IgD-negative memory B cell (primary cell): ENCODE measurements at regions not wholly inside any gene's neighbourhood (a gene's known extent, or its start where the extent isn't known, plus 50 kb on each side); places are given as distances from the start of the nearest gene placed in this dataset.
A peak's percentile ranks its signal among the peaks of the same experiment; 100 is the strongest.

Experiments
- H3K27ac Mint-ChIP-seq, 3 donors: one replicate each; pipeline ENCODE4 v1.8.0; 2020 to 2022; ENCODE audit warnings: mild to moderate bottlenecking in 3 of 3, mixed read lengths in 3 of 3, moderate library complexity in 1 of 3
- H3K27me3 Mint-ChIP-seq: one replicate; pipeline ENCODE4 v1.8.0; 2021; ENCODE audit warnings: mixed read lengths
- H3K36me3 Mint-ChIP-seq: one replicate; pipeline ENCODE4 v1.8.0; 2020; ENCODE audit warnings: mild to moderate bottlenecking, mixed read lengths
- H3K4me1 Mint-ChIP-seq, 3 donors: one replicate each; pipeline ENCODE4 v1.8.0; 2020 to 2022; ENCODE audit warnings: mixed read lengths in 3 of 3, mild to moderate bottlenecking in 1 of 3
- H3K4me3 Mint-ChIP-seq, 4 donors: one replicate each; pipeline ENCODE4 v1.8.0; 2020 to 2022; ENCODE audit warnings: mild to moderate bottlenecking in 4 of 4, mixed read lengths in 4 of 4, moderate library complexity in 3 of 4
- H3K9me3 Mint-ChIP-seq, 3 donors: one replicate each; pipeline ENCODE4 v1.8.0; 2020 to 2021; ENCODE audit warnings: mixed read lengths in 3 of 3, mild to moderate bottlenecking in 1 of 3

DNA sequence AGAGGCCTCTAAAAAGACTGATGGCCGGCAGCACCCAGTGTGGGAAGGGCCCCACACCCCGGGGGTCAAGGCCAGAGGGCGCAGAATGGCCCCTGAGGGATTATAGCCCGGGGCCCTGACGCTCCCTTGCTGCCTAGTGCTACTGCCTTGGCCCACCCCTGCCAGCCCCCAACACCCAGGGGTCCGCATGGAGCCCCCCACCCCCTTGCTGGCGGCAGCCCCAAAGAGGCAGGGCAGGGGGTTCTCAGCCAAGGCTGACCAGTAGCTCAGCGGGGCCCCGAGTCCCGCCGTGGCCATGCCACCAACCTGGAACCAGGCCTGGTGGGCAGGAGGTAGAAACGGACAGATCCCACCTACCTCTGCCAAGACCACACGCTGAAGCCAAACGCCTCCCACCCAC lies 73.1 kb upstream of the FBRSL1 start:
- H3K4me3 Mint-ChIP-seq: no peak overlapping the region
- peaks cover 0 to 4% (median 0%) of the 10 kb centered on the region in 3 donors for H3K9me3 Mint-ChIP-seq
- H3K4me1 Mint-ChIP-seq: peaks cover 5 to 7% (median 7%) of the 10 kb centered on the region in 3 donors
- peaks cover 2% of the 10 kb centered on the region for H3K27me3 Mint-ChIP-seq
- no peaks in the 10 kb centered on the region for H3K36me3 Mint-ChIP-seq
- no peak overlapping the region for H3K27ac Mint-ChIP-seq

- peaks cover 2 to 7% (median 3%) of the 10 kb centered on the region in 3 donors for H3K4me1 Mint-ChIP-seq
- peak overlapping the region in 1 of 4 donors; percentile 41 for H3K4me3 Mint-ChIP-seq
- H3K36me3 Mint-ChIP-seq: no peaks in the 10 kb centered on the region
- H3K27ac Mint-ChIP-seq: no peak overlapping the region
- peaks cover 0 to 4% (median 0%) of the 10 kb centered on the region in 3 donors for H3K9me3 Mint-ChIP-seq
- H3K27me3 Mint-ChIP-seq: peaks cover 2% of the 10 kb centered on the region
Measured at GRCh38 chr12:132416121-132416673, 73.8 kb upstream of the FBRSL1 start.

GRCh38 chr12:132415327-132416120 lies 74.4 kb upstream of the FBRSL1 start:
- H3K9me3 Mint-ChIP-seq: no peaks in the 10 kb centered on the region
- H3K4me3 Mint-ChIP-seq: peak overlapping the region in 1 of 4 donors; percentile 41
- H3K27ac Mint-ChIP-seq: no peak overlapping the region
- no peaks in the 10 kb centered on the region for H3K36me3 Mint-ChIP-seq
- H3K4me1 Mint-ChIP-seq: peaks cover 0 to 7% (median 2%) of the 10 kb centered on the region in 3 donors
- peaks cover 2% of the 10 kb centered on the region for H3K27me3 Mint-ChIP-seq

GRCh38 chr12:132414634-132415326 lies 75.2 kb upstream of the FBRSL1 start:
- Mint-ChIP-seq H3K9me3 (no peaks in the 10 kb centered on the region), H3K27me3 (peaks cover 2% of the 10 kb centered on the region), H3K4me1 (peaks cover 0 to 4% (median 2%) of the 10 kb centered on the region in 3 donors), H3K4me3 (peak overlapping the region in 3 of 4 donors; percentile 35 to 73 (median 48)), H3K27ac (no peak overlapping the region), H3K36me3 (no peaks in the 10 kb centered on the region)

- Mint-ChIP-seq H3K27me3 (peaks cover 2% of the 10 kb centered on the region), H3K4me1 (peaks cover 0 to 2% (median 0%) of the 10 kb centered on the region in 3 donors), H3K27ac (no peak overlapping the region), H3K4me3 (no peak overlapping the region), H3K9me3 (no peaks in the 10 kb centered on the region), H3K36me3 (no peaks in the 10 kb centered on the region)
Measured at GRCh38 chr12:132413931-132414588, 75.9 kb upstream of the FBRSL1 start.

DNA sequence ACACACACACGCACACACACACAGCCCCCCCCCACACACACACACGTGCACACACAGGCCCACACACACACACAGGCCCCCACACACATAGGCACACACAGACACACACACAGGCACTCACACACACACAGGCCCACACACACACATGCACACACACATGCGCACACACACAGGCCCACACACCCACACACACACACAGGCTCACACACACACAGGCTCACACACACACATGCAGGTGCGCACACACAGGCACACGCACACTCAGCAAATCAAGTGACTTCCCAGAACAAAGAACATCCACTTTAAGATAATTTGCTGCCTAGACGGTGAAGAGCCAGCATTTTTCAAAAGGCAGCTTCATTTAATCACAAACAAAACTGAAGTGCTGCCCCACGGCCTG lies 78.5 kb upstream of the FBRSL1 start:
- Mint-ChIP-seq H3K4me3 (no peak overlapping the region), H3K27me3 (peaks cover 3% of the 10 kb centered on the region), H3K36me3 (no peaks in the 10 kb centered on the region), H3K9me3 (no peaks in the 10 kb centered on the region), H3K27ac (no peak overlapping the region), H3K4me1 (peaks cover 0 to 2% (median 0%) of the 10 kb centered on the region in 3 donors)

DNA sequence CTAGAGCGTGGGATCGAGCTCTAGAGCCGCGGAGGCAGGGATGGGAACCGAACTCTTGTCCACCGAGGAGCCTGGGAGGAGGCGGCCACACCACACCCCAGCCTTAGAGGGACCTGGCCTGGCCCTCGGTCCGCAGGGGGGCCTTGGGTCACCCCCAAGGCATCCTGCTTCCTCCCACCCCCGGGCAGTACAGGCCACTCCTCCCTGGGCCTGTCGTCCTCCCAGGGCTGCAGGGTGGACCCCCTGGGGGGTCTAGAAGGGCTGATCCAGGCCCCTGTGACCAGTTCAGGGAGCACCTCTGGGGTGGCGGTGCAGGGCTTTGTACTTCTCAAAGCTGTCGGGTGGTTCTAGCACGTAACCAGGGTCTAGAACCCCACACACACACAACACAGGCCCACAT lies 79.1 kb upstream of the FBRSL1 start:
- H3K27ac Mint-ChIP-seq: no peak overlapping the region
- no peaks in the 10 kb centered on the region for H3K36me3 Mint-ChIP-seq
- peaks cover 3% of the 10 kb centered on the region for H3K27me3 Mint-ChIP-seq
- no peak overlapping the region for H3K4me3 Mint-ChIP-seq
- peaks cover 0 to under 1% (median 0%) of the 10 kb centered on the region in 3 donors for H3K4me1 Mint-ChIP-seq
- H3K9me3 Mint-ChIP-seq: no peaks in the 10 kb centered on the region

DNA sequence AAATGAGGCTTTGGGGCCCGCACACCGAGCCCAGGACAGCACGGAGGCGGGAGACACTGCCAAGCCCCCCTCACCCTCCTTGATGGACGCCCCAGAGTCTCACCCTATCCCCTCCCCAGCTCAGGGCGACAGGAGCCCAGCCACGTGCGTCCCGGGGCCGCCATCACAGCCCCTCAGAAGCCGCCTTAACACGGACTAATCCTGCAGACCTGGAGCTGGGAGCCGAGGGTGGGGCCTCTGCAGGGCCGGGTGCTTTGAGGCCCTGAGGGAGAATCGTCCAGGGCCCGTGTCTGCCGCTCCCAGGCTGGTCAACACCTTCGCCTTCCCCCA lies 79.7 kb upstream of the FBRSL1 start:
- Mint-ChIP-seq H3K27ac (no peak overlapping the region), H3K27me3 (peaks cover 3% of the 10 kb centered on the region), H3K36me3 (no peaks in the 10 kb centered on the region), H3K4me3 (no peak overlapping the region), H3K4me1 (no peaks in the 10 kb centered on the region), H3K9me3 (no peaks in the 10 kb centered on the region)

DNA sequence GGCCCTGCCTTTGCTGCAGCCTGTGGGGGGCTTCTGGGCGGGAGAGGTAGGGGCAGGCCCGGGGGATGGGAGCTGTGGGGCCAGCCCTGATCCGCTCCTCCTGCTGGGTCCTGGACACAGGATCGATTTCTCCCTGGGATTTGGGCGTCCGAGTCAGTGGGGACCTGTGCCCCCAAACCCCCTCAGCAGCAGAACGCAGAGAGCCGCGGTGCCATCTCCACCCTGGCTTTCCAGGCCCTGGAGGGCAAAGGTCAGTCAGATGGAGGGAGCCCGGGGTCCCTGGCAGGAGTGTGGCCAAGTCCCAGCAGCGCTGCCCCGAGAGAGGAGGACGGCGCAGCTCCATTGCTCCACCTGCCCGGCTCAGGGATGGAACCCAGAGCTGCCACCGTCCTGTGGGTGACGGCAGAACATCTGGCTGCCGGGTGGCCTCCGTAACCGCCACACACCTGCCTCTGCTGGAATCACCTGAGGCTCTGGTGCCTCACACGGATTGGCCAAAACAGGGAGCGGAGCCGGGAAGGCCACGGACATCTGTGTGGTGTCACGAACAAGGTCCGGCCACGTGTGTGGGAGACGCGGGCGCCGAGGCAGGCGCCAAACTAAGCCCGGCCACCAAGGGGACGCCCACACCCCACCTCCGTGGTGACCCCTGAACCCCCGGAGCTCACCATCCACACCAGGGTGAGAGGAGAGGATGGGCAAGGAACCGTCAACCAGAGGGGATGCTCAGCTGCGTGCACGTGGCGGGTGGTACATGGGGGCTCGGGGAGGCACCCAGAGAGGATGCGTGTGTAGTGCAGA lies 80.3 kb upstream of the FBRSL1 start:
- no peaks in the 10 kb centered on the region for H3K4me1 Mint-ChIP-seq
- peaks cover 3% of the 10 kb centered on the region for H3K27me3 Mint-ChIP-seq
- H3K9me3 Mint-ChIP-seq: no peaks in the 10 kb centered on the region
- no peak overlapping the region for H3K27ac Mint-ChIP-seq
- no peaks in the 10 kb centered on the region for H3K36me3 Mint-ChIP-seq
- H3K4me3 Mint-ChIP-seq: no peak overlapping the region

DNA sequence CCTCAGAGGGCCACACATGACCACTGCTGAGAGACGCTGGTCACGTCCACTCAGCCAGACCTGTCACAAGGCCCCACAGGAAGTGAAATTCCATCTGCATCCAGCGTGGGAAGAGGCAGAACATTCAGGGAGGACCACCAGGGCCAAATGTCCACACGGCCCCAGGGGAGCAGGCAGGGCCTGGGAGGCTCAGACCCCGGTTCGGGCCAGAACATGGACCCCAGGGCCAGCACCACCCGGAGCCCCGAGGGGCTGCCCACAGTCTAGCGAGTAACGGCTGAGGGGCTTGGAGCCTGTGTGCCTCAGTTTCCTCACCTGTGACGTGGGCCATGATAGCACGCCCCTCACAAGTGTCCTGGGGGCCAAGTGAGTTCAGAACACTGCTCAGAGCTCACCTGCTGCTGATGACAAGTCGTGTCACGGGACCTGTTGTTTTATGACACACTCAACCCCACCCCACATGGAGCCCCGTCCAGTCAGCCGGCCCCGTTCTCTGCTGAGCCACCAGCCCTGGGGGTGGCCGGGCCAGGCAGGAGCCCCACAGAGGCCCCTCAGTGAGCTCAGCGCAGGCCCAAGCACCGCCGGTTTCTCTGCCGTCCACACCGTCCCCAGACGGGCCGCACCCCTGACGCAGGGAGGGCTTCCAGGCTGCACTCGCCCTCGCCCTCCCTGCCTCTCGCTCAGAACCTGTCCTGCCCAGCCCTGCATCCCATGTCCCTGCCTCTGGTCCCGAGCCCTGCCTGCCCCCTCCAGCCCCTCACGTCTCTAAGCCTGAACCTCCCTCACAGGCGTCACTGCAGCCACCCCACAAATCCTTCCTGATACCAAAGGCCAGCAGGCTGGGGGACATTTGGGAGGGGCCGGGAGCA lies 79.5 kb upstream of the GALNT9 start:
- Mint-ChIP-seq H3K9me3 (no peaks in the 10 kb centered on the region), H3K36me3 (no peaks in the 10 kb centered on the region), H3K4me1 (no peaks in the 10 kb centered on the region), H3K4me3 (no peak overlapping the region), H3K27me3 (peaks cover 3% of the 10 kb centered on the region), H3K27ac (no peak overlapping the region)

DNA sequence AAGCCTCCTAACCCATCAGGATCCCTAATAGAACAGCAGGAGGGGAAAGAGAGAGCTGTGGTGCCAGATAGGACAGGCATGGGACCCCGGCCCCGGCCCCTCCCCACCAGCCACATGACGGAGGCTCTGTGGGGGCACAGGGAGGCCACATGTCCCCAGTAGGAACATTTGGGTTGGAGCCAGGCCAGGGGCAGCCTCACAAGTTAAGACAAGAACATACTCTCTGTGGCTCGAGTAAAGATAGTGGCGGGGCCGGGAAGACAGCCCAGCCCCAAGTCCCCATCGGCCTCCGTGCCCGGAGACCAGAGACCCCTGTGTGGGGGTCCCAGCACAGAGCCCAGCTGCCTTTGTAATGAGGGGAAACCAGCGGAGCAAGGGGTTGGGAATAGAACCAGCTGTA lies 78.6 kb upstream of the GALNT9 start:
- Mint-ChIP-seq H3K27me3 (peaks cover 5% of the 10 kb centered on the region), H3K9me3 (no peaks in the 10 kb centered on the region), H3K4me3 (no peak overlapping the region), H3K4me1 (no peaks in the 10 kb centered on the region), H3K36me3 (no peaks in the 10 kb centered on the region), H3K27ac (no peak overlapping the region)

DNA sequence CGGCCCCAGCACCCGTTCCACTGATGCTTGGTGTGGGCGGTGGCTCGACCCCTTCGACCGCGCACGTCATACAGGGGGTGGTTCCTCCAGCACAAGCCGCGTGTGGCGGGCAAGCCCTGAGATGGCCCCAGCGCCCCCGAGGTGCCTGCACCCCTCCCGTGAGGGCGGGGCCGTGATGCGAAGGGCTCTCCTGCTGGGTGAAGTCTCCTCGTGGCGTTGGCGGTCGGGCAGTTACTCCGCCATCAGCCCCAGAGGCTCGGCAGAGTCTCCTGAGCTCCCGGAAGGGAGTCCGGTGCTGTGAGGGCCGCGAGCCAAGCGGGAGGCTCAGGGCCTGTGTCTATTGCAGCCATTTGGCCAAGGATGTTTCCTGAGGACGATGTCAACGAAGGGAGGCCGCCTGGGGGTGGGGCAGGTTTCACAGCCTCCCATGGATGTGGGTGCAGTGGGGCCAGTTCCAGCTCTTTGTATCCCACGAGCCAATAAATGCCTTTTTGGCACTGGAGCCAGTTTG lies 78.1 kb upstream of the GALNT9 start:
- Mint-ChIP-seq H3K4me3 (no peak overlapping the region), H3K9me3 (no peaks in the 10 kb centered on the region), H3K36me3 (no peaks in the 10 kb centered on the region), H3K27ac (no peak overlapping the region), H3K27me3 (peaks cover 10% of the 10 kb centered on the region), H3K4me1 (no peaks in the 10 kb centered on the region)

GRCh38 chr12:132406493-132407450 lies 77.4 kb upstream of the GALNT9 start:
- no peak overlapping the region for H3K4me3 Mint-ChIP-seq
- no peaks in the 10 kb centered on the region for H3K4me1 Mint-ChIP-seq
- no peaks in the 10 kb centered on the region for H3K9me3 Mint-ChIP-seq
- no peak overlapping the region for H3K27ac Mint-ChIP-seq
- peaks cover 10% of the 10 kb centered on the region for H3K27me3 Mint-ChIP-seq
- H3K36me3 Mint-ChIP-seq: no peaks in the 10 kb centered on the region
